Esophagus (tissue), 2 donors: ENCODE measurements at regions not wholly inside any gene's neighbourhood (a gene's known extent, or its start where the extent isn't known, plus 50 kb on each side); places are given as distances from the start of the nearest gene placed in this dataset.

Experiments
- H3K27ac ChIP-seq, 2 donors: one replicate each; pipeline ENCODE4 v1.5.1; 2013; ENCODE audit warnings: low read depth in 2 of 2, mild to moderate bottlenecking in 2 of 2, inconsistent platforms in 1 of 2, low read length in 1 of 2, moderate library complexity in 1 of 2
- H3K27me3 ChIP-seq, 2 donors: one replicate each; pipeline ENCODE4 v1.6.1; 2013; ENCODE audit warnings: low read length in 2 of 2, control low read depth in 1 of 2, mild to moderate bottlenecking in 1 of 2; ENCODE audit not compliant: insufficient read depth in 2 of 2, control insufficient read depth in 1 of 2
- H3K36me3 ChIP-seq, 2 donors: one replicate each; pipeline ENCODE4 v1.6.1; 2013; ENCODE audit warnings: low read length in 1 of 2; ENCODE audit not compliant: control insufficient read depth in 2 of 2, insufficient read depth in 2 of 2
- H3K4me1 ChIP-seq, 2 donors: one replicate each; pipeline ENCODE4 v1.6.1; 2013; ENCODE audit warnings: low read length in 1 of 2; ENCODE audit not compliant: control insufficient read depth in 2 of 2, insufficient read depth in 2 of 2
- H3K4me3 ChIP-seq, 2 donors: one replicate each; pipeline ENCODE4 v1.5.1; 2013; ENCODE audit warnings: low read length in 2 of 2, mild to moderate bottlenecking in 2 of 2, low read depth in 1 of 2, moderate library complexity in 1 of 2
- H3K9me3 ChIP-seq, 2 donors: one replicate each; pipeline ENCODE4 v1.6.1; 2013; ENCODE audit warnings: mild to moderate bottlenecking in 2 of 2, low read depth in 1 of 2, low read length in 1 of 2, moderate library complexity in 1 of 2; ENCODE audit not compliant: control insufficient read depth in 2 of 2, insufficient read depth in 1 of 2
- WGBS, 2 donors: extraction: QIAGEN DNeasy Blood & Tissue Kit; methylation state at CpG; one replicate each; pipeline ENCODE4 v1.1.7; 2013; 5-methylcytosine and 5-hydroxymethylcytosine counted together
- donor health status: healthy with polysubstance abuse.
- donor health status: Bipolar disorder and iron deficiency.

- 79 to 86% methylated on average over 3 of the region's 3 CpGs for WGBS, 2 donors
- H3K4me3 ChIP-seq = no peak overlapping the region
- no peaks in the 10 kb centered on the region for H3K36me3 ChIP-seq
- no peaks in the 10 kb centered on the region for H3K27me3 ChIP-seq
- peaks cover 0 to 7% of the 10 kb centered on the region in 2 donors for H3K9me3 ChIP-seq
- H3K27ac ChIP-seq = no peak overlapping the region
- no peaks in the 10 kb centered on the region for H3K4me1 ChIP-seq
These were observed 1096.6 kb downstream of the FLRT2 start for GRCh38 chr14:86626530-86626929.

GRCh38 chr14:86625637-86626036, 1095.7 kb downstream of the FLRT2 start:
- Histone ChIP-seq H3K9me3 (peaks cover 0 to 7% of the 10 kb centered on the region in 2 donors), H3K4me1 (no peaks in the 10 kb centered on the region), H3K36me3 (no peaks in the 10 kb centered on the region), H3K27me3 (no peaks in the 10 kb centered on the region), H3K4me3 (no peak overlapping the region), H3K27ac (no peak overlapping the region)

- peaks cover 0 to 5% of the 10 kb centered on the region in 2 donors for H3K9me3 ChIP-seq
- 76 to 80% methylated on average over 2 of the region's 2 CpGs for WGBS, 2 donors
- H3K27me3 ChIP-seq = no peaks in the 10 kb centered on the region
- H3K36me3 ChIP-seq = no peaks in the 10 kb centered on the region
- no peak overlapping the region for H3K27ac ChIP-seq
- no peak overlapping the region for H3K4me3 ChIP-seq
- no peaks in the 10 kb centered on the region for H3K4me1 ChIP-seq
These were observed 1089.8 kb downstream of the FLRT2 start for GRCh38 chr14:86619726-86620125.

- no peak overlapping the region for H3K4me3 ChIP-seq
- H3K9me3 ChIP-seq = no peaks in the 10 kb centered on the region
- H3K4me1 ChIP-seq = no peaks in the 10 kb centered on the region
- no peaks in the 10 kb centered on the region for H3K36me3 ChIP-seq
- 40 to 59% methylated on average over 1 of the region's 1 CpG for WGBS, 2 donors
- H3K27me3 ChIP-seq = no peaks in the 10 kb centered on the region
- no peak overlapping the region for H3K27ac ChIP-seq
These were observed 1083.8 kb downstream of the FLRT2 start for GRCh38 chr14:86613786-86614185.

DNA sequence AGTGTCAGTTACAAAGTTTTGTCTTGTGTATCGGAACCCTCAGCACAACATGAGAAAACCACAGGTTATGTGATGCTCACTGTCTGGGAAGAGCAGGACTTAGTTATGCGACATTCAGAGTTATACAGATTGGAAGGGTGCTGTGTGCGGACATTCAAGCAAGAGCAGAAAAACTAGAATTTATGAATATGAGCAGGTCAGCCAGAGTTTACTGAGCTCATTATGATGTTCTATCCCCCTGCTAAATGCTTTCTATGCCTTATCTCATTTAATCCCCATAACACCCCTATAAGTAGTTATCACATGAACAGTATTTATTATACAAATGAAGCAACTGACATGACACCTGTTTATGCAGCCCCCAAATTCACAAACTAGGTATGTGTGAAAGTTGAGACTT, 1083.2 kb downstream of the FLRT2 start:
- Histone ChIP-seq H3K9me3 (no peaks in the 10 kb centered on the region), H3K36me3 (no peaks in the 10 kb centered on the region), H3K4me1 (no peaks in the 10 kb centered on the region), H3K27ac (no peak overlapping the region), H3K27me3 (no peaks in the 10 kb centered on the region), H3K4me3 (no peak overlapping the region)
- 71 to 83% methylated on average over 3 of the region's 3 CpGs for WGBS, 2 donors

GRCh38 chr14:86604561-86604960, 1074.6 kb downstream of the FLRT2 start:
- WGBS, 2 donors = 69 to 90% methylated on average over 2 of the region's 2 CpGs

DNA sequence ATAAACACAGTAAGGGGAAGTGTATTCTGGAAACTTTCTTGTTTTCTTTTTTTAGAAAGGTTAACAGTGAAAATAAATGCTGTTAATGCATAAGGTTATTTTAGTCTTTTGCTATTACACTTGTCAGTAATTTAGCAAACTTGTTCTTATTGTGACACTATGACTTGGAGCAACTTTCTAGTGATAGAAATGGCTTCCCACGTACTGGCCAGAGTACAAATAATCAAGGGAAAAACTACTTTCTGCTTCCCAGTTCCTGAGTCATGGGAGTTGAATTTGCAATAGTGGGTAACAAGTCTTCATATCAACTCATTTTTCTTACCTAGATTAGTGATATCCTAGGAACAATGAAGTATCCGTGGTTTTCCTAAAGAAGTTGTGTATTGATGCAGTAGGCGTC, 1072.3 kb downstream of the FLRT2 start:
- Histone ChIP-seq H3K36me3 (no peaks in the 10 kb centered on the region), H3K9me3 (no peaks in the 10 kb centered on the region), H3K27ac (no peak overlapping the region), H3K4me3 (no peak overlapping the region), H3K4me1 (no peaks in the 10 kb centered on the region), H3K27me3 (no peaks in the 10 kb centered on the region)
- 70 to 81% methylated on average over 3 of the region's 3 CpGs for WGBS, 2 donors

More at GRCh38 chr14:86604561-86604960, 1074.6 kb downstream of the FLRT2 start:
- no peaks in the 10 kb centered on the region for H3K9me3 ChIP-seq
- H3K4me1 ChIP-seq = no peaks in the 10 kb centered on the region
- H3K27me3 ChIP-seq = no peaks in the 10 kb centered on the region
- H3K27ac ChIP-seq = no peak overlapping the region
- H3K36me3 ChIP-seq = no peaks in the 10 kb centered on the region
- no peak overlapping the region for H3K4me3 ChIP-seq

DNA sequence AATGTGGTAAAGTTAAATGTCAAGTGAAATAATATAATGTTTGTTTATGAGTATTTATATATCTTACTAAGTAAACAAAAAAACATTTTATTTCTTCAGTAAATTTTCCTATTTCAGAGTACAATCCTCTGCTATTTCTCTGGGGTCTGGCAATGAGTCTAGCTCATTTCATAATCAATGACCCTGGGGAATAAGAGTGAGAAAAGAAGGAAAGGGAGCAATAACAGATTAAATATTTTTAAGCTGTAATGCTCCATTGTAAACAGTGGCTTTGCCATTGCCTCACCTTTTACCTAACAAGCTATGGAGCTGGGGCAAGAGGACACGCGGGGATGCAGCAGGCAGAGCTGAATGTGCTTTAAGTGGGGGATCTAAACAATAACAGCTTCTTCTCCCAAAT, 1071.9 kb downstream of the FLRT2 start:
- 88 to 89% methylated on average over 2 of the region's 2 CpGs for WGBS, 2 donors
- no peaks in the 10 kb centered on the region for H3K36me3 ChIP-seq

DNA sequence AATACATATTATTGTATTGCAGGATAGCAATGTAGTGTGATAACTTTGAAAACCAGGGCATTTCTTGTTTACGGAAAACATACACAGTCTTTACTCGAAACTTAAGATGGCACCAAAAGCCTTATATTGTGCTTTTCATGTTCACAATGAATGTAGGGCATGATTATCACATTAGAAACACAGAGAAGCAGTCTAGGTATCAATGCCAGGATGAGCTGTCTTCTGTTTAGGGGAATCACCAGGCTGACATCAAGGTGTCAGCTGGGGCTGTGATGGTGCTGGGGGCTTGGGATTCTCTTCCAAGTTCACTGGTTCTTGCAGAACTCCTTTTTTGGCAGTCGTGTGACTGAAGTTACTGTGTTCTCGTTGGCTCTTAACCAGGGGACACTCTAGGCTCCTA, 1067.3 kb downstream of the FLRT2 start:
- Histone ChIP-seq H3K36me3 (no peaks in the 10 kb centered on the region), H3K4me1 (no peaks in the 10 kb centered on the region), H3K9me3 (no peaks in the 10 kb centered on the region), H3K4me3 (no peak overlapping the region), H3K27ac (no peak overlapping the region), H3K27me3 (no peaks in the 10 kb centered on the region)
- WGBS, 2 donors = 77 to 82% methylated on average over 4 of the region's 4 CpGs

More for the DNA sequence above, 1071.9 kb downstream of the FLRT2 start:
- Histone ChIP-seq H3K4me1 (no peaks in the 10 kb centered on the region), H3K4me3 (no peak overlapping the region), H3K27ac (no peak overlapping the region), H3K27me3 (no peaks in the 10 kb centered on the region), H3K9me3 (no peaks in the 10 kb centered on the region)

DNA sequence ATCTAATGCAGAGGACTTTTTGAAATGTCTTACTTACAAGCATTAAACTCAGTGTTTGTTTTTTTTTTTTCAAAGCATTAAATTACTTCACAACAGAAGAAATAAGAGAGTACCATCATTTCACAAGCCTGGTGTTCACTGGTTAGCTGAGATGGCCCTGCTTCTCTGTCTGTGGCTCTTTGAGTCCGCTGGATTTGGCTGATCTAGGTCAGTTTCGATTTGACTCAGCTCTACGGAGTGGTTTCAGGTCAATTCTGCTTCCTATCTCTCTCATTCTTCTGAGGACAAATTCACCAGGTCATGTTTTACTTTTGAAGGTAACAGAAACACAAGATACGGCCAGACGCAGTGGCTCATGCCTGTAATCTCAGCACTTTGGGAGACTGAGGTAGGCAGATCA, 1066.1 kb downstream of the FLRT2 start:
- no peaks in the 10 kb centered on the region for H3K9me3 ChIP-seq
- no peak overlapping the region for H3K4me3 ChIP-seq
- no peaks in the 10 kb centered on the region for H3K36me3 ChIP-seq
- WGBS, 2 donors = 89 to 94% methylated on average over 5 of the region's 5 CpGs
- H3K27ac ChIP-seq = no peak overlapping the region
- H3K4me1 ChIP-seq = no peaks in the 10 kb centered on the region
- no peaks in the 10 kb centered on the region for H3K27me3 ChIP-seq
